Astrocyte (in vitro differentiated cells and primary cell): ENCODE measurements at regions not wholly inside any gene's neighbourhood (a gene's known extent, or its start where the extent isn't known, plus 50 kb on each side); places are given as distances from the start of the nearest gene placed in this dataset.

Experiments
- DNase-seq: peaks from one replicate; pipeline ENCODE4 v3.0.0-alpha.2; 2010; ENCODE audit warnings: low read depth
- FAIRE-seq: peaks from 2 replicates; lab custom pipeline; 2011; peaks lifted over from hg19 to GRCh38; lab: Jason Lieb, UNC
- H2AFZ ChIP-seq: 2 replicates; pipeline ENCODE4 v1.6.0; 2012; ENCODE audit warnings: low read depth, low read length, inconsistent platforms
- H3K27ac ChIP-seq: 2 replicates; pipeline ENCODE4 v1.5.1; 2011; ENCODE audit warnings: low read depth, low read length, inconsistent platforms
- H3K27me3 ChIP-seq: 2 replicates; pipeline ENCODE4 v1.6.0; 2011; ENCODE audit warnings: low read length, inconsistent platforms; ENCODE audit not compliant: insufficient read depth
- H3K36me3 ChIP-seq: 2 replicates; pipeline ENCODE4 v1.5.1; 2011; ENCODE audit warnings: low read length, inconsistent platforms; ENCODE audit not compliant: insufficient read depth
- H3K4me1 ChIP-seq: 2 replicates; pipeline ENCODE4 v1.5.1; 2011; ENCODE audit warnings: low read length, inconsistent platforms; ENCODE audit not compliant: insufficient read depth
- H3K4me2 ChIP-seq: 2 replicates; pipeline ENCODE4 v1.6.0; 2012; ENCODE audit warnings: low read length, inconsistent platforms
- H3K4me3 ChIP-seq: 2 replicates; pipeline ENCODE4 v1.5.1; 2011; ENCODE audit warnings: low read depth, mild to moderate bottlenecking, low read length, inconsistent platforms; ENCODE audit not compliant: insufficient read depth
- H3K79me2 ChIP-seq: 2 replicates; pipeline ENCODE4 v1.6.0; 2012; ENCODE audit warnings: mild to moderate bottlenecking, low read length, inconsistent platforms; ENCODE audit not compliant: insufficient read depth
- H3K9ac ChIP-seq: 2 replicates; pipeline ENCODE4 v1.6.0; 2012; ENCODE audit warnings: mild to moderate bottlenecking, low read length, inconsistent platforms
- H3K9me3 ChIP-seq: 2 replicates; pipeline ENCODE4 v1.5.1; 2012; ENCODE audit warnings: low read depth, mild to moderate bottlenecking, low read length, inconsistent platforms; ENCODE audit not compliant: insufficient read depth
- H4K20me1 ChIP-seq: 2 replicates; pipeline ENCODE4 v1.6.0; 2012; ENCODE audit warnings: low read length, inconsistent platforms; ENCODE audit not compliant: insufficient read depth
- H3K27ac Mint-ChIP-seq: one replicate; pipeline ENCODE4 v1.8.0; 2021; ENCODE audit warnings: mild to moderate bottlenecking, mixed read lengths; ENCODE audit not compliant: unreplicated experiment
- H3K27me3 Mint-ChIP-seq: one replicate; pipeline ENCODE4 v1.8.0; 2021; ENCODE audit warnings: low read depth, mixed read lengths; ENCODE audit not compliant: unreplicated experiment
- H3K36me3 Mint-ChIP-seq: one replicate; pipeline ENCODE4 v1.8.0; 2021; ENCODE audit warnings: low read depth, mixed read lengths; ENCODE audit not compliant: unreplicated experiment
- H3K4me1 Mint-ChIP-seq: one replicate; pipeline ENCODE4 v1.8.0; 2021; ENCODE audit warnings: low read depth, mixed read lengths; ENCODE audit not compliant: unreplicated experiment
- H3K4me3 Mint-ChIP-seq: one replicate; pipeline ENCODE4 v1.8.0; 2021; ENCODE audit warnings: mild to moderate bottlenecking, moderate library complexity, mixed read lengths; ENCODE audit not compliant: unreplicated experiment
- H3K9me3 Mint-ChIP-seq: one replicate; pipeline ENCODE4 v1.8.0; 2021; ENCODE audit warnings: mild to moderate bottlenecking, mixed read lengths; ENCODE audit not compliant: unreplicated experiment
- EZH2 ChIP-seq: IDR thresholded peaks from 2 replicates; pipeline ENCODE4 v1.6.1; 2012; ENCODE audit warnings: mild to moderate bottlenecking, low read length, inconsistent platforms; ENCODE audit not compliant: insufficient read depth
- TF ChIP-seq, protein P1 (sequence below): IDR thresholded peaks from 2 replicates; pipeline ENCODE4 v1.5.1; 2011; ENCODE audit warnings: low read depth, mild to moderate bottlenecking, inconsistent platforms, low read length, moderate library complexity; ENCODE audit not compliant: insufficient read depth

DNA sequence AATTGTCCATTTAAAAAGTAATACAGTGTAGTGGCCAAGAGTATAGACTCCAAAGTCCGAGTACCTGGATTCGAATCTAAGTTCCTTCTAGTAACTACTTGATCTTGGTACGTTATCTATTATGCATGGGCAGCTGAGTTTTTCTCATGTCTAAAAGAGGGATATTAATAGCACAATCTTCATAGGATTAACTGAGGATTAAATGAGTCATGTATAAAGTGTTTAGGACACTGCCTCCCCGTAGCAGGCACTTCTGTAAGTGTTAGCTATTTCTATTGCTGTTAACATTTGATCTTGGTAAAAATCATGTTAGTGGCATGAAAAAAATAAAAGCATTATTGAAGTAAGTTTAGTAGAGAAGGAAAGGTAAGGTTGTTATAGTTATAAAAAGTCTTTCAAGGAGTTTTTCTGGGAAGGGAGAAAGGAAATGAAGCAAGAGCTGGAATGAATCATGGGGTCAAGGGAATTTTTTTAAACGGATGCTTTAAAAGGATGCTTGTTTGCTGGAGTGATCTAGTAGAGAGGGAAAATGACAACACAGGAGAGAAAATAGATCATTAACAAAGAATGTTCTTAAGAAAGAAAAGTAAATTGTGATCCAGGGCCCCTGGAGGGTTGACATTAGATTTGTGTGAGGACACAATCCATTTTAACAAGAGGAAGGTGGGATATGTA lies 502.2 kb upstream of the USP15 start:
- DNase-seq (no peak), FAIRE-seq (no peak)
- H3K9ac ChIP-seq, result no peak overlapping the region
- TF ChIP-seq, protein P1, sequence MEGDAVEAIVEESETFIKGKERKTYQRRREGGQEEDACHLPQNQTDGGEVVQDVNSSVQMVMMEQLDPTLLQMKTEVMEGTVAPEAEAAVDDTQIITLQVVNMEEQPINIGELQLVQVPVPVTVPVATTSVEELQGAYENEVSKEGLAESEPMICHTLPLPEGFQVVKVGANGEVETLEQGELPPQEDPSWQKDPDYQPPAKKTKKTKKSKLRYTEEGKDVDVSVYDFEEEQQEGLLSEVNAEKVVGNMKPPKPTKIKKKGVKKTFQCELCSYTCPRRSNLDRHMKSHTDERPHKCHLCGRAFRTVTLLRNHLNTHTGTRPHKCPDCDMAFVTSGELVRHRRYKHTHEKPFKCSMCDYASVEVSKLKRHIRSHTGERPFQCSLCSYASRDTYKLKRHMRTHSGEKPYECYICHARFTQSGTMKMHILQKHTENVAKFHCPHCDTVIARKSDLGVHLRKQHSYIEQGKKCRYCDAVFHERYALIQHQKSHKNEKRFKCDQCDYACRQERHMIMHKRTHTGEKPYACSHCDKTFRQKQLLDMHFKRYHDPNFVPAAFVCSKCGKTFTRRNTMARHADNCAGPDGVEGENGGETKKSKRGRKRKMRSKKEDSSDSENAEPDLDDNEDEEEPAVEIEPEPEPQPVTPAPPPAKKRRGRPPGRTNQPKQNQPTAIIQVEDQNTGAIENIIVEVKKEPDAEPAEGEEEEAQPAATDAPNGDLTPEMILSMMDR, result no peak
- no peak for TF ChIP-seq EZH2
- Mint-ChIP-seq H3K9me3 (no peaks in the 10 kb centered on the region), H3K36me3 (no peaks in the 10 kb centered on the region), H3K4me1 (no peaks in the 10 kb centered on the region), H3K27ac (no peak overlapping the region), H3K27me3 (no peaks in the 10 kb centered on the region), H3K4me3 (no peak overlapping the region)
- no peaks in the 10 kb centered on the region for H4K20me1 ChIP-seq
- H3K9me3 ChIP-seq, result no peaks in the 10 kb centered on the region
- H3K4me1 ChIP-seq, result no peaks in the 10 kb centered on the region
- H3K4me3 ChIP-seq, result no peak overlapping the region
- H3K27ac ChIP-seq, result peak overlapping the region; percentile 1
- H3K4me2 ChIP-seq, result peak overlapping the region; percentile 59
- no peaks in the 10 kb centered on the region for H3K36me3 ChIP-seq
- H2AFZ ChIP-seq, result no peak overlapping the region
- no peaks in the 10 kb centered on the region for H3K79me2 ChIP-seq
- H3K27me3 ChIP-seq, result no peaks in the 10 kb centered on the region

DNA sequence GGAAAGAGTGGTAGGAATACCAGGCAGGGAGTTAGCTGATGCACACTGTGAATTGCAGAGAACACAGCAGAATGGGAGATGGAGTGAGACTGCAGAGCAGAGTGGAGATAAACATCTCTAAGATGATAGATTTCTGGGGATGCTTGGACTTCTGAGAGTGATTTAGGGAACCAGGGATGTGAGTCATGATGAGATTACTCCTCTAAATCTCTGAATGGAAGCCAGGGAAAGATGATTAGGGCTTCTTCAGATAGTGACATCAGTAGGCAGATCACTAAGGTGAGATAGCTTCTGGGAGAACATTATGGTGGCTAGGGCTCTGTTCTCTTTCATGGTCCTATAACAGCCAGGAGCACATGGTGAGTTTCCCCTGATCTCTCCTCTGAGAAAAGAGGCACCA lies 501.5 kb upstream of the USP15 start:
- H3K27ac Mint-ChIP-seq, result no peak overlapping the region
- no peak for TF ChIP-seq EZH2
- TF ChIP-seq, protein P1, result no peak

DNA sequence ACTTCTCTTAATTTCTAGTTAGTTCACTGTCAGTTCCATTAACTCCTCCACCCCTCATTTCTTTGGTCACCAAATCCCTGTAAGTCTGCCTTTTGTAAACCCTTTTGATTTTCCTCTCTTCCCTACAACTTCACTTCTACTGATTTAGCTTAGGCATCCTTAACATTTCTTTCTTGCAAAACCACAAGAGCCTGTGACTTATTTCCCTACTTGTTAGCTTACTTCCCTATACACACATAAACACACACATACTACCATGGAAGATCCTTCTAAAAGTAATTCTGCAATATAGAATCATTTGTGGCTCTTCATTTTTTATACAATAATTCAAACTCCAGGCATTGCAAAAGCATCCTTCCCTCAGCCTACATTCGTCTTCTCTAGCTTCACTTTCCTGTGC lies 494.3 kb upstream of the USP15 start:
- H3K36me3 Mint-ChIP-seq, result no peaks in the 10 kb centered on the region
- no peak overlapping the region for H3K4me2 ChIP-seq
- no peaks in the 10 kb centered on the region for H3K79me2 ChIP-seq
- H3K9me3 ChIP-seq, result no peaks in the 10 kb centered on the region
- no peaks in the 10 kb centered on the region for H3K4me1 ChIP-seq
- no peak overlapping the region for H3K4me3 Mint-ChIP-seq
- no peak overlapping the region for H3K27ac ChIP-seq
- H4K20me1 ChIP-seq, result no peaks in the 10 kb centered on the region
- no peaks in the 10 kb centered on the region for H3K4me1 Mint-ChIP-seq
- H3K9ac ChIP-seq, result no peak overlapping the region
- no peaks in the 10 kb centered on the region for H3K9me3 Mint-ChIP-seq
- TF ChIP-seq, protein P1, result no peak
- TF ChIP-seq EZH2, result no peak
- no peak for DNase-seq
- no peak for FAIRE-seq
- H3K4me3 ChIP-seq, result no peak overlapping the region
- no peaks in the 10 kb centered on the region for H3K27me3 Mint-ChIP-seq
- no peak overlapping the region for H3K27ac Mint-ChIP-seq
- no peaks in the 10 kb centered on the region for H3K27me3 ChIP-seq
- H3K36me3 ChIP-seq, result no peaks in the 10 kb centered on the region
- H2AFZ ChIP-seq, result no peak overlapping the region

More for the DNA sequence above, 501.5 kb upstream of the USP15 start:
- Histone ChIP-seq H3K9me3 (no peaks in the 10 kb centered on the region), H3K4me2 (peak overlapping the region; percentile 59), H3K27me3 (no peaks in the 10 kb centered on the region), H3K4me1 (no peaks in the 10 kb centered on the region), H3K36me3 (no peaks in the 10 kb centered on the region), H2AFZ (no peak overlapping the region), H3K4me3 (no peak overlapping the region), H3K9ac (no peak overlapping the region), H3K27ac (no peak overlapping the region), H3K79me2 (no peaks in the 10 kb centered on the region), H4K20me1 (no peaks in the 10 kb centered on the region)
- DNase-seq (no peak), FAIRE-seq (no peak)
- no peaks in the 10 kb centered on the region for H3K36me3 Mint-ChIP-seq
- H3K27me3 Mint-ChIP-seq, result no peaks in the 10 kb centered on the region
- no peaks in the 10 kb centered on the region for H3K9me3 Mint-ChIP-seq
- H3K4me3 Mint-ChIP-seq, result no peak overlapping the region
- no peaks in the 10 kb centered on the region for H3K4me1 Mint-ChIP-seq
